ENCODE measurements at regions not wholly inside any gene's neighbourhood (a gene's known extent, or its start where the extent isn't known, plus 50 kb on each side); places are given as distances from the start of the nearest gene placed in this dataset.

DNA sequence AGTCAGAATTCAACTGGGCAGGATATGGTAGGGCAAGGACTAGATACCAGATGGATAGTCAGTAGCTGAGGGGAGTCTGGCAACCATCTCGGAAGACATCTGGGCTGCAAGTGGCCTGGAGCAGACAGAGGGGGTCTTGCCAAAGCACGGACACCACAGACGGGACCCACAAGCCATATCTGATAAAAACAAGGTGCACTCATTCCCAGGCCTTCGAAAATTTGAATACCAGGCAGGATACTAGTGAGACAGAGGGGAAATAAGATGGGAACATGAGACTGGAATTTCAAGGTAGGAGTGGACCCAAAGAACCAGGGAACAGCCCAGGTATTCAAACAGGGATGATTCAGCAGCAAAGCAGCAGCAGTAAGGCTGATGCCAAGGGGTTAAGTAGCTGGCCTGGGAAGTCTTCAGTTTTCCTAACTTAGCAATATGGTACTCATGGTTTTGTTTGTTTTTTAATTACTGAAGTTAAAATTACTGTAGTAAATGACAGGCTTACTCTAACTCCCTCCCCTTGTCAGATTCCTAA is 144.9 kb upstream of the NCKAP5 start:
- Histone ChIP-seq H3K4me3 (no peak overlapping the region), H3K27ac (no peak overlapping the region)
- no peak for DNase-seq (ENCODE audit: low spot score)
- TF ChIP-seq, protein P1, sequence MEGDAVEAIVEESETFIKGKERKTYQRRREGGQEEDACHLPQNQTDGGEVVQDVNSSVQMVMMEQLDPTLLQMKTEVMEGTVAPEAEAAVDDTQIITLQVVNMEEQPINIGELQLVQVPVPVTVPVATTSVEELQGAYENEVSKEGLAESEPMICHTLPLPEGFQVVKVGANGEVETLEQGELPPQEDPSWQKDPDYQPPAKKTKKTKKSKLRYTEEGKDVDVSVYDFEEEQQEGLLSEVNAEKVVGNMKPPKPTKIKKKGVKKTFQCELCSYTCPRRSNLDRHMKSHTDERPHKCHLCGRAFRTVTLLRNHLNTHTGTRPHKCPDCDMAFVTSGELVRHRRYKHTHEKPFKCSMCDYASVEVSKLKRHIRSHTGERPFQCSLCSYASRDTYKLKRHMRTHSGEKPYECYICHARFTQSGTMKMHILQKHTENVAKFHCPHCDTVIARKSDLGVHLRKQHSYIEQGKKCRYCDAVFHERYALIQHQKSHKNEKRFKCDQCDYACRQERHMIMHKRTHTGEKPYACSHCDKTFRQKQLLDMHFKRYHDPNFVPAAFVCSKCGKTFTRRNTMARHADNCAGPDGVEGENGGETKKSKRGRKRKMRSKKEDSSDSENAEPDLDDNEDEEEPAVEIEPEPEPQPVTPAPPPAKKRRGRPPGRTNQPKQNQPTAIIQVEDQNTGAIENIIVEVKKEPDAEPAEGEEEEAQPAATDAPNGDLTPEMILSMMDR (IDR thresholded peaks at IDR 0.05): no peak

DNA sequence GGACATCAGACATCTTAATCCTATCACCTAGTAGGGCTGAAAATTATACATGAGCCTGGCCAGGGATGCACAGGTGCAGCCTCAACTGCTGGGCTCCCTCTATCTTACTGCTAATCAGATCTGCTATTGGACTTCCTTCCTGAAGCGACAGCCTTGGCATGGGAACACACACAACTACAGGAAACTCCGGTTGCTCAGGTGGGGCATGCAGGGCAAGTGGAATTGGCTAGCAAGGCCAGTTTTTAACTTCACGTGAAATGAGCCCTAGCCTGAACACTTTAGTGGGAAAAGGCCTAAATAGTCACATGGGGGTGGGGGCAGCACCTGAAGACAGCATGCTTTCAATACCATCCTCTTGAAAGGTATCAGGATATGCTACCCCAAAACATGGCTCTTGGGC is 147.9 kb upstream of the NCKAP5 start:
- TF ChIP-seq, protein P1 (IDR thresholded peaks at IDR 0.05): no peak
- DNase-seq (ENCODE audit: low spot score): no peak
- Histone ChIP-seq H3K27ac (no peak overlapping the region), H3K4me3 (no peak overlapping the region)

DNA sequence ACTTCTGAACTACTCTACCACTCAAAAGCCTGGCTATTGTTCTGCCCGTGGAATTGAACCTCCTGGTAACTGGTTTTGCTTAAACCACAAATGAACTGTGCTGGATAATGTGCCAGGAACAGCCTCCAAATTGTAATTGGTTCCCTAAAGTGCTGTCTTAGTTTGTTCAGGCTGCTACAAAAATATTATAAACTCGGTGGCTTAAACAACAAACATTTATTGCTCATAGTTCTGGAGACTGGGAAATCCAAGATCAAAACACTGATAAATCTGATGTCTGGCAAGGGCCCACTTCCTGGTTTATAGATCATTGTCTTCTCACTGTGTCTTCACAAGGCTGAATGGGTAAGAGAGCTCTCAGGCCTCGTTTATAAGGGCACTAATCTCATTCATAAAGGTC is 149.2 kb upstream of the NCKAP5 start:
- DNase-seq (ENCODE audit: low spot score): no peak

DNA sequence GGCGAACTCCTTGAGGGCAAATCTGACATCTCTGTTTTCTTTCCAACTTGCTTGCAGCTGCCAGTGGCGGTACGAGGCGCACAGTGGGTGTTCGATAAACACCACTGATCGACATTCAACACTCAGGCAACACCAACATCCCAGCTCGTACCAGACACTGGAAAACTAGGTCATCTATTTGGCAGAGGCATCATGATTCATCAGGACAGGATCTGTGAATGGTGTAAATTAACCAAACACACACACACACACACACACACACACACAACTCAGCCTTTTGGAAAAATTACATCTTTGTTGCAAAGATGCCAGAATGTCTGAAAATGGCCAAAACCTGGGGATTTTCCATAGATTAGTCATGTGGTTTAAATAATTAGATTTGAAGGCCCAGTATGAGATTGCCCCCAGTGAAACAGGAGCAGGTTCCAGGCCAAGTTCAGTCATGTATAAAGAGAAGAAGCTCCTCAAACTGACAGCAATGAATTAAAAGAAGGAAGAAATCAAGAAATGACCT is 150.5 kb upstream of the NCKAP5 start:
- DNase-seq (ENCODE audit: low spot score): no peak
- H3K4me3 ChIP-seq: no peak overlapping the region
- H3K27ac ChIP-seq: no peak overlapping the region
- TF ChIP-seq, protein P1 (IDR thresholded peaks at IDR 0.05): no peak

More for the DNA sequence above, 149.2 kb upstream of the NCKAP5 start:
- H3K27ac ChIP-seq: no peak overlapping the region
- no peak overlapping the region for H3K4me3 ChIP-seq
- TF ChIP-seq, protein P1 (IDR thresholded peaks at IDR 0.05): no peak

DNA sequence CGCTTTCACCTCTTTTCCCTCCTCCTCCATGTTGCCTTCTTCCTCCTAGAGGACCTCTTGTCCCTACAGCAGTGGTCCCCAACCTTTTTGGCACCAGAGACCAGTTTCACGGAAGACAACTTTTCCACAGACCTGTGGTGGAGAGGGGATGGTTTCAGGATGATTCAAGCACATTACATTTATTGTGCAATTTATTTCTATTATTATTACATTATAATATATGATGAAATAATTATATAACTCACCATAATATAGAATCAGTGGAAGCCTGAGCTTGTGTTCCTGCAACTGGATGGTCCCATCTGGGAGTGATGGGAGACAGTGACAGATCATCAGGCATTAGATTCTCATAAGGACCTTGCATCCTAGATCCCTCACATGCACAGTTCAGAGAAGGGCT is 152.2 kb upstream of the NCKAP5 start:
- Histone ChIP-seq H3K4me3 (no peak overlapping the region), H3K27ac (no peak overlapping the region)
- TF ChIP-seq, protein P1 (IDR thresholded peaks at IDR 0.05): no peak
- DNase-seq (ENCODE audit: low spot score): no peak

DNA sequence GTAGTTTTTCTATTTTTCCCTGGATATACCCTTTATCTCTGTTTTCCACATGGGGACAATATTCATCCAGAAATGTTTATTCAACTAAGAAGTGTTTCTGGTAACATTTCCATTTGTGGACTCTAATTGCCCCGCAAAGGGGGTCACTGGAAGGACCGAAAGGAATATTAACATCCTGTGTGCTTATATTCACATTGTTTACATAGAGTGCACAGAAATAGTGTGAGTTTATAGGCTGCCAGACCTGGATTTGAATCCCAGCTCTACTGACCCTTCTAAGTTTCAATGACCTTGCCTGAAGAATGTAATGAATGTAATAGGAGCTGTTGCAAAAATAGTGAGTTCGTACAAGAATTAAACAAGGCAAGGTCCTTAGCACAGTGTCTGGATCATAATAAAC is 152.9 kb upstream of the NCKAP5 start:
- TF ChIP-seq, protein P1 (IDR thresholded peaks at IDR 0.05): no peak
- no peak for DNase-seq (ENCODE audit: low spot score)
- Histone ChIP-seq H3K27ac (no peak overlapping the region), H3K4me3 (no peak overlapping the region)

DNA sequence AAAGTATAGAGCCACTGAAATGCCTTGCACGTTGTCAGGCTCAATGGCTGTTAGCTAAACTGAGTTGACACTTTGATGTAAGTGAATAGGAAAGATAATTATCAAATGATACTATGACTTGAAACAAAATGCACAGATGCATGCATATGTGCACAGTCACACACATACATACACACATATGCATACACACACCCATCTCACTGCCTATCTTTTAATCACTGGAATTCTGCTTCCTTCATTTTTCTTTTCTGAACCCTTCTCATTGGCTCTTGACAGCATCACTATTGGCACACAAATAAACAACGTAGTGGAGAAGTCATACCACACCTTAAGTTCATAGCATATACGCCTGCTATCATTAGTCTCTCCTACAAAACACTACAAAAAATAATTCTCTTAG is 154.9 kb upstream of the NCKAP5 start:
- no peak overlapping the region for H3K27ac ChIP-seq

More for the DNA sequence above, 154.9 kb upstream of the NCKAP5 start:
- no peak overlapping the region for H3K4me3 ChIP-seq
- DNase-seq (ENCODE audit: low spot score): no peak
- TF ChIP-seq, protein P1 (IDR thresholded peaks at IDR 0.05): no peak

All from coronary artery (tissue), 2 donors.